ENCODE measurements at regions not wholly inside any gene's neighbourhood (a gene's known extent, or its start where the extent isn't known, plus 50 kb on each side); places are given as distances from the start of the nearest gene placed in this dataset.
"Not testable (repeated sequence)": the region's sequence is repeated elsewhere in the genome, so short reads cannot be mapped to it uniquely, and the experiment has no call there.

GRCh38 chr7:83812563-83812962, 163.6 kb upstream of the SEMA3E start:
- not testable (repeated sequence) for TF ChIP-seq CTCF, EZH2 (IDR thresholded peaks at IDR 0.05)

Measured in neural progenitor cell (in vitro differentiated cells).